ENCODE measurements at regions not wholly inside any gene's neighbourhood (a gene's known extent, or its start where the extent isn't known, plus 50 kb on each side); places are given as distances from the start of the nearest gene placed in this dataset.

GRCh38 chr13:64847767-64848166, 2382.4 kb downstream of the PCDH9 start:
- DNase-seq, result no peak

DNA sequence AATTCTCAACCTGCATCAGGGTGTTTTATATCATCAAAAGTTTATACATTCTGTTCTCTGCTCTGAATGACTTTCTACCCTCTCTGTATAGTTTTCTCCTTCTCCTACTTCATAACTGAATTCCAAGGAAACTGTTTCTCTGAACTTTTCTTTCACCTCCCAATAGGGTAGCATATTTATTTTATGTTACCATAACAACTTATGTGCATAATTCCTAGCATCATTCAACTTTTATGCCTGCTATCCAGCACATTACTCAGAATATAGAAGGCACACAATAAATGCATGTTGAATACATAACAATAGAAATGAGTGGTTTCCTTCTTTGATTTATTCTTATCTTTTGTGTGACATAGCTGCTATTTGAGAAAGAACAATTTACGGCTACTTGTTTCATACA, 2385.0 kb downstream of the PCDH9 start:
- no peak for DNase-seq

GRCh38 chr13:64819081-64819480, 2411.1 kb downstream of the PCDH9 start:
- no peak for DNase-seq

DNA sequence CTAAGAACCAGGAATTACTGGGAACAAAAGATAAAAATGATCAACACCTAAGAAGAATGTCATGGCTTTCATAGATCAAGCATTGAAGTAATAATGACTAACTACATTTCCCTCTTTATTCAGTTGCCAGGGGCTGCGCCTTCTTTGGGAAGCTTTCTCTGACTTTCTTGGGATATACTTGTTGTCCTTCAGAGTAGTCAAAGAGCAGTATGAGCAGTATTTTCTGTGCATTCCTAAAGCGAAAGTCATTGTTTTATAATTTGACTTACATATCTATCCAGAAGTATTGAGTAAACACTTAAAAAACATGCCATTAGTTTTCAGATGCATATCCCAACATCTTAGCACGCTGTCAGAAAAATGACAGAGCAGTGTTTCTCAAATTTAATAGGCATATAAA, 2412.4 kb downstream of the PCDH9 start:
- no peak for DNase-seq

- DNase-seq, result no peak
Measured at GRCh38 chr13:64810750-64811149, 2419.4 kb downstream of the PCDH9 start.

- no peak for DNase-seq
Measured at GRCh38 chr13:64808704-64809103, 2421.4 kb downstream of the PCDH9 start.

- DNase-seq, result no peak
Measured at GRCh38 chr13:64801768-64802167, 2428.4 kb downstream of the PCDH9 start.

- DNase-seq, result no peak
Measured at GRCh38 chr13:64798422-64798821, 2431.7 kb downstream of the PCDH9 start.

DNA sequence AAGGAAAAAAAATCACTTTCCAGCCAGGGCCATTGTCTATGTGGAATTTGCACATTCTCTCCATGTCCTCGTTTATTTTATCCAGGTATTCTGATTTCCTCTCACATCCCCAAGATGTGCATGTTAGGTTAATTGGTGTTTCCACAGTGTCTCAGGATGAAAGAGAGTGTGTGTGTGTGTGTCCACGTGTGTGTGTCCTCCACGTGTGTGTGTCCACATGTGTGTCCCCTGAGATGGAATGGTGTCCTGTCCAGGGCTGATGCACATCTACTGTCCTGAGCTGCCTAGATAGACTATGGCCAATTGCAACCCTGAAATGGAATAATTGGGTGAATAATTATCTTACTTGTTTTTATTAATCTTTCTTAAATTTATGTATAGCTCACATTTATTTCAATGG, 2436.5 kb downstream of the PCDH9 start:
- DNase-seq, result no peak

- no peak for DNase-seq
Measured at GRCh38 chr13:64793131-64793530, 2437.0 kb downstream of the PCDH9 start.

DNA sequence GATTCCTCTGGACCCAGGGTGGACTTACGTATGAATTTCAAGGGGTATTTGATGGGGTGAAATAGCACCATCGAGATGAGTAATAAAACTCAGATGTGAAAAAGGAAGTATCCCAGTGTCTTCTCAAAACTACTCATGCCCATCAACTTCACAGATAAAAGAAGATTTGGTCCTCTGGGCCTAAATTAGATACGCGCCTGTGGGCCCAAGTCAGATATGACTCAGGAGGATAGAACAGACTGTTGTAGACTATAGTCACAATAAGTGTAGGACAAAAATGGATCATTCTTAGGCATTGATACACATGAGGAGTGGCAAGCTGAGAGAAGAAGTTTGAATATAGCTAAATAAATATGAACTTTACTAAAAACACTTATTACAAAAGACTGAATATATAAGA, 2438.8 kb downstream of the PCDH9 start:
- no peak for DNase-seq

DNA sequence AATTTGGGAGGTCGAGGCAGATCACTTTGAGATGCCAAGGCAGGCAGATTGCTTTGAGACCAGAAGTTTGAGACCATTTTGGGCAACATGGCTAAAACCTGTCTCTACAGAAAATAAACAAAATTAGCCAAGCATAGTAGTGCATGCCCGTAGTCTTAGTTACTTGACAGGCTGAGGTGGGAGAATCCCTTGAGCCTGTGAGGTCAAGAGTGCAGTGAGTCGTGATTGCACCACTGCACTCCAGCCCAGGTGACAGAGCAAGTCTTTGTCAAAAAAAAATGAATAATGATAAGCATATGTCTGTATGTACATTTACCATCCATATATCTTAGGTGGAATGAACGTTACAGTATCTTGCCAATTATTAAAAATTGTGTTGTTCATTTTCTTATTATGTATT, 2447.7 kb downstream of the PCDH9 start:
- DNase-seq, result no peak

- no peak for DNase-seq
Measured at GRCh38 chr13:64778002-64778401, 2452.1 kb downstream of the PCDH9 start.

DNA sequence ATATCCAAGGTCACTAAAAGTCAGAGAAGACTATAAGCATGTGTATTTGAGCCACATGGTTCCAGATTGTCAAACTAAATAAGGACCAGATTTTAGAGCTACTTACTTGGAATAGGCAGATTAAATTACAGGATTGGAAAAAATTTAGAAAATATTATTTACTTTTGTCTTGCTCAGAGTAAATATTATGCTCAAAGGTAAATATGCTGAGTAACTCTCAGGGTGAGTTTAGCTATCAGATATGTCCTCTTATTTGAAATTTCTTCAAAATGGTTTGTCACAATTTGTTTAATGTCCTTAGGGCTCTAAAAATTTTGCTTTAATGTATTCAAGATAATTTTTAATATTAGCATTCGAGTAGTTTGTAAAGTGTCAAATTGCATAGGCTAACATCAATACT, 2455.2 kb downstream of the PCDH9 start:
- no peak for DNase-seq

DNA sequence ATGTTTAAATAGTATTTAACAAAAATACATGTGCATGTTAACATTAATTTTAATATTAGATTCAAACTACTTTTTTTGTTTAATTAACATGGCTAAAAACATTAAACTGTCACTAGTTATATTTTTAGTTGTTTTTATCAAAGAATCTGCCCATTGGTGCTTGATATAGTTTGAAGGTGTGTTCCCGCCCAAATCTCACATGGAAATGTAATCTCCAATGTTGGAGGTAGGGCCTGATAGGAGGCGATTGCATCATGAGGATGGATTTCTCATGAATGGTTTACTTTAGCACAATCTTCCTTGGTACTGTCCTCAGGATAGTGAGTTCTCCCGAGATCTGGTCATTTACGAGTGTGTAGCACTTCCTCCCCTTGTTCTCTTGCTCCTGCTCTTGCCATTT, 2459.4 kb downstream of the PCDH9 start:
- no peak for DNase-seq

DNA sequence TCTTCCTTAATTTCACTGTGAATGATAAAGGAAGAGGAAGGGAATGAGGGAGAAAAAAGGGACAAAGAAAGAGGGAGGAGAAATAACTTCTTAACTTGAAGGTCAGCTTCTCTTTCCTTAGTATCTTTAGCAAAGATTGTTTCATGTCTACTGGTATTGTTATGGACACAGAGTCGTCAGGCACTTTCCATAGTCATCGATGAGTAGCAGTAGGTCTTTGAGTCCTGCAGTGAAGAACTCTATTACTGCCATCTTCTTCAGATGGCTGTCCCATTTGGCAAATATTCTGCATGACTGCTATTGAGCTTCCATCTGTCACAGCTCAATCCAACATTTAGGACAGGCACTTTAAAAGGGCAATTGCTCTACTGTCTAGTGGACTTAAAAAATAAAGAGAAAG, 2463.1 kb downstream of the PCDH9 start:
- DNase-seq, result no peak

GRCh38 chr13:64765636-64766035, 2464.5 kb downstream of the PCDH9 start:
- no peak for DNase-seq

GRCh38 chr13:64758521-64759244, 2471.5 kb downstream of the PCDH9 start:
- no peak for DNase-seq

- DNase-seq, result no peak
Measured at GRCh38 chr13:64756621-64757020, 2473.5 kb downstream of the PCDH9 start.

DNA sequence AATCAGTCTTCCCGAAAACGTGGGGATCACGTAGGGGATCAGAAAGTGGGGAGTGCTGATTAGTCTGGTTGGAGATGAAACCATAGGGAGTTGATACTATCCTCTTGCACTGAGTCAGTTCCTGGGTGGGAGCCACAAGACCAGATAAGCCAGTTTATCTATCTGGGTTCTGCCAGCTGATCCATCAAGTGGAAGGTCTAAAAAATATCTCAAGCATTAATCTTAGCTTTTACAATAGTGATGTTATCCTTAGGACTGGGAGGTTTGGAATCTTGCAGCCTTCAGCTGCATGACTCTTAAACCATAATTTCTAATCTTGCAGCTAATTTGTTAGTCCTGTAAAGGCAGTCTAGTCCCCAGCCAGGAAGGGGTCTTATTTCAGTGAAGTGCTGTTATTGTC, 2474.2 kb downstream of the PCDH9 start:
- no peak for DNase-seq

DNA sequence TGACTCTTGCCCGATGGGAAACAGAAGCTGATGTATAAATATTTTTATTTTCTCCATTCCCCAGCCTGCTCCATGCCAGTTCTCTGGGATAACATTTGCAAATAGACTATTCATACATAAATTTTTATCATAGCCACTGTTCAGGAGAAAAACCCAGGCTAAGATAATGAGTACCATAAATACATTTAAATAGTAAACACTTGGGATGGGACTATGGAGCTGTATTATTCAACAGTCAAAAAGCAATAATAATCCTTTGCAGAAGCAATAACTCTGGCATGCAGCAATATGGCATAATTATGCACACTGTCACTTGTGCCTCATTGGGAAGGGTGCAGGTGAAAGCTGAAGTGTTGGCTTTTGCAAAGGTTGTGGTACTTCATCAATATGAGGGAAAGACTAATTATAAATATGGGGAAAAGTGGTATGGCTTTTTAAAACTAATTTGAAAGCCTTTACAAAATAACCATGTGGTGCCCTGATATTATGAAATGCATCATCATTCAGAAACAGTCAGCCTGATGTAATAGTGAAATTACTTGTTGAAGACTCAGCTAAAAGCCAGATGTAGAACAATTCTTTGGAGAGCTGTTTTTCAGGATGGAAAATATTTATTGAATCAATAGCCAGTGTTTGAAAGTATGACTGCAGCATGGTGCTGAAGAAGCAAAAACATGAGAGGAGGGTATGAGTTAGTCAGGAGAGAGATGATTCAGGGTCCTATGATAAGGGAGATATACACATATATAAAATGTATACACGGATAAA, 2476.7 kb downstream of the PCDH9 start:
- DNase-seq, result no peak

DNA sequence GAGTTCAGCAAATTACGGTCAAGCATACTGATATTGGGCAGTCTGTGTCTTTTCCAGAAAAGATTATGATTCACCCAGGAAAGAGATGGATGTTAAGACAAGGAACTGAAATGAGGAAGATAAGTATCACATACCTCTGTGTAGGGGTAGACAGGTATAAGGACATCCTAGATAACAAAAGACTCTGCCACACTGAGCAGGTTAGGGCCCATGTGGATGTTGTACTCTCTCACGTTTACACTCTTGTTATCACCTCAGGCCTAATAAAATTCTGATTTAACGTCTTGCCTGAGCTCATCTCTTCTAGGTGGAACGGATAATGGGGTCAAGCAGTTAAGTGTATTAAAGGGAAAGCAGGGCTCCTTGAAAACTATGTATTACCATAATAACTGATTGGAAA, 2480.8 kb downstream of the PCDH9 start:
- DNase-seq, result no peak

DNA sequence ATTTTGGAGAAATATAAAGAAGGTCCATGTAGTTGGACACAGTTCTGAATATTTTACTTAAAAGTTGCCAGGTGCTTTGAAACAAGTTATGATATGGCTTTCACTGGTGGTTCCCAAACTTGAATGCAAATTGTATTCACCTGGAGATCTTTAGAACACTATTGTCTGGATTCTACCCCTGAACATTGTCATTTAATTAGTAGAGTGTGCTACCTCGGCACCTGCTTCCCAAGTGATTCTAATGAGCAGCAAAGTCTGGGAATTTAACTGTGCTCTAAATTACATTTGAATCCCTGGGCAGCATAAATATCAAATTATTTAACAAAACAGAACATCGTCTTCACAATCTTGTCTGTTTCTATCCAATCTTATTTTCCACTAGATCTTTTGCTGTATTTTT, 2483.3 kb downstream of the PCDH9 start:
- no peak for DNase-seq

DNA sequence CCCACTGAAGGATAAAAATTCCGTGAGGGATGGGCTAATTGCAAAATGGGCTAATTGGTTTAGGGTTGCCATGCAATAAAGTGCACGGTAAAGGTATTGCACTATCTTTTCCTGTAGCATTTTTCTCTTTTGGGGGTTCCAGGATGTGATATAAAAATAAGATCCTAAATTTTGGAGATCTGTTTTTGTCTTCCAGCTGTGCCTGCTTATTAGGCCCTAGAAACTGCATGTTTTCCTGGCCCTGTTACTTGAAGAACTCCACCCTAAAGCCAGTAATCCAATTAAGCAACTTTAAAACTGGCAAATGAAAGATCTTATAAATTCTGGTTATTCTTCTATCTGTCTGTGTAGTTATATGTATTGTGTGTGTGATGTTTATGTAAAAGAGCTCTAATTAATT, 2489.6 kb downstream of the PCDH9 start:
- DNase-seq, result no peak

GRCh38 chr13:64725492-64725891, 2504.6 kb downstream of the PCDH9 start:
- DNase-seq, result no peak

All from activated T-cell treated with anti-CD3 and anti-CD28 coated beads, Interleukin-2, amount 50 U/mL, for 48 hours (primary cell).